HepG2 (cell line): ENCODE measurements at regions not wholly inside any gene's neighbourhood (a gene's known extent, or its start where the extent isn't known, plus 50 kb on each side); places are given as distances from the start of the nearest gene placed in this dataset.

Experiments used
- KDM5A ChIP-seq: fragments of 200-600 bp; sonication (generic); IDR thresholded peaks from 2 replicates; pipeline ENCODE4 v1.7.0; 2018; ENCODE audit warnings: antibody characterized with exemption, mild to moderate bottlenecking, low read length, borderline replicate concordance
- KLF12 ChIP-seq: sonication (generic); formaldehyde crosslinking; IDR thresholded peaks from 2 replicates; pipeline ENCODE4 v1.4.0; 2020; ENCODE audit warnings: missing genetic modification reagents, borderline replicate concordance
- MAZ ChIP-seq, 2 experiments: sonication (generic) in 1 of 2; formaldehyde crosslinking in 1 of 2; IDR thresholded peaks; 2 replicates each; pipeline versions ENCODE4 v1.5.0 to v1.6.1; 2012 to 2020; ENCODE audit warnings: low read depth in 2 of 2, mild to moderate bottlenecking in 2 of 2, borderline replicate concordance in 1 of 2, improper control_type of control experiment in 1 of 2, low read length in 1 of 2, missing genetic modification reagents in 1 of 2, moderate library complexity in 1 of 2
- TAF1 ChIP-seq: sonication (generic); formaldehyde crosslinking; IDR thresholded peaks from 2 replicates; pipeline ENCODE4 v1.4.0; 2020; ENCODE audit warnings: missing genetic modification reagents
- TEAD3 ChIP-seq: optimal IDR thresholded peaks from 2 replicates; pipeline ENCODE3; 2016; ENCODE audit warnings: borderline replicate concordance
- ZNF335 ChIP-seq: sonication (generic); formaldehyde crosslinking; IDR thresholded peaks from 2 replicates; pipeline ENCODE4 v1.4.0; 2020; ENCODE audit warnings: missing genetic modification reagents
- ZNF607 ChIP-seq: sonication (generic); formaldehyde crosslinking; IDR thresholded peaks from 2 replicates; pipeline ENCODE4 v1.5.1; 2020; ENCODE audit warnings: missing genetic modification reagents, mild to moderate bottlenecking, borderline replicate concordance
- ZNF660 ChIP-seq: sonication (generic); formaldehyde crosslinking; IDR thresholded peaks from 2 replicates; pipeline ENCODE4 v1.5.1; 2020; ENCODE audit warnings: mild to moderate bottlenecking, low read depth, missing genetic modification reagents, borderline replicate concordance
- ZNF792 ChIP-seq: IDR thresholded peaks from 2 replicates; pipeline ENCODE4 v1.6.1; 2016
- TF ChIP-seq, protein P1 (sequence below): sonication (generic); formaldehyde crosslinking; IDR thresholded peaks from 2 replicates; pipeline ENCODE4 v1.5.0; 2020; ENCODE audit warnings: missing genetic modification reagents, mild to moderate bottlenecking, borderline replicate concordance
- TF ChIP-seq, protein P2 (sequence below): IDR thresholded peaks from 2 replicates; pipeline ENCODE4 v1.6.1; 2016; ENCODE audit warnings: low read depth, missing genetic modification reagents, missing compliant biosample characterization
- TF ChIP-seq, protein P3 (sequence below): sonication (generic); formaldehyde crosslinking; IDR thresholded peaks from 2 replicates; pipeline ENCODE4 v1.4.0; 2020; ENCODE audit warnings: mild to moderate bottlenecking, missing genetic modification reagents
- TF ChIP-seq, protein P4 (sequence below): sonication (generic); formaldehyde crosslinking; IDR thresholded peaks from 2 replicates; pipeline ENCODE4 v1.5.0; 2020; ENCODE audit warnings: mild to moderate bottlenecking, missing genetic modification reagents
- TF ChIP-seq, protein P5 (sequence below): sonication (generic); formaldehyde crosslinking; IDR thresholded peaks from 2 replicates; pipeline ENCODE4 v1.9.0; 2021; ENCODE audit warnings: mild to moderate bottlenecking, missing genetic modification reagents

DNA sequence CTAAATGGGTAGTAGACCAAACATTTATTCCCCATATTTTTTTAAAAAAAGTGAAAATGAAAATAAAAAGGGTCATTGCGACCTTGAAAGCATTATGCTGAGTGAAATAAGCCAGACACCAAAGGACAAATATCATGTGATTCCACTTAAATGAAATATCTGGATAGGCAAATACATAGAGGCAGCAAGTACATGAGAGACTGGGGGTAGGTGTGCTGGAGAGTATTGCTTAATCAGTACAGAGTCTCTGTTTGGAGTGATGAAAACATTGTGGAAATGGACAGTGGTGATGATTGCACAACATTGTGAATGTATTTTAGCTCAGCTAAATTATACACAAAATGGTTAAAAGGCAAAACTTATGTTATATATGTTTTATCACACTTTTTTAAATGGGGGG lies 169.4 kb downstream of the AKR1D1 start (continued):
- TF ChIP-seq, protein P1, sequence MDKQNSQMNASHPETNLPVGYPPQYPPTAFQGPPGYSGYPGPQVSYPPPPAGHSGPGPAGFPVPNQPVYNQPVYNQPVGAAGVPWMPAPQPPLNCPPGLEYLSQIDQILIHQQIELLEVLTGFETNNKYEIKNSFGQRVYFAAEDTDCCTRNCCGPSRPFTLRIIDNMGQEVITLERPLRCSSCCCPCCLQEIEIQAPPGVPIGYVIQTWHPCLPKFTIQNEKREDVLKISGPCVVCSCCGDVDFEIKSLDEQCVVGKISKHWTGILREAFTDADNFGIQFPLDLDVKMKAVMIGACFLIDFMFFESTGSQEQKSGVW (CRISPR knock-in tag) = no peak
- TF ChIP-seq ZNF792 (CRISPR knock-in tag) (0 out of 2 replicates have a peak, but pooled peaks have one; percentile 51), KLF12 (CRISPR knock-in tag) (no peak; the same call in 1 of the 2 replicates), ZNF660 (CRISPR knock-in tag) (no peak), ZNF607 (CRISPR knock-in tag) (no peak), ZNF335 (CRISPR knock-in tag) (peak; percentile 83), KDM5A (no peak; the same call in 1 of the 2 replicates), TEAD3 (peak; percentile 66), MAZ (IDR thresholded peaks at IDR 0.05; ENCODE audit: borderline replicate concordance, low read depth, low read length) (no peak), MAZ (CRISPR knock-in tag; IDR thresholded peaks at IDR 0.05; ENCODE audit: low read depth) (no peak), TAF1 (CRISPR knock-in tag) (no peak)
- TF ChIP-seq, protein P2, sequence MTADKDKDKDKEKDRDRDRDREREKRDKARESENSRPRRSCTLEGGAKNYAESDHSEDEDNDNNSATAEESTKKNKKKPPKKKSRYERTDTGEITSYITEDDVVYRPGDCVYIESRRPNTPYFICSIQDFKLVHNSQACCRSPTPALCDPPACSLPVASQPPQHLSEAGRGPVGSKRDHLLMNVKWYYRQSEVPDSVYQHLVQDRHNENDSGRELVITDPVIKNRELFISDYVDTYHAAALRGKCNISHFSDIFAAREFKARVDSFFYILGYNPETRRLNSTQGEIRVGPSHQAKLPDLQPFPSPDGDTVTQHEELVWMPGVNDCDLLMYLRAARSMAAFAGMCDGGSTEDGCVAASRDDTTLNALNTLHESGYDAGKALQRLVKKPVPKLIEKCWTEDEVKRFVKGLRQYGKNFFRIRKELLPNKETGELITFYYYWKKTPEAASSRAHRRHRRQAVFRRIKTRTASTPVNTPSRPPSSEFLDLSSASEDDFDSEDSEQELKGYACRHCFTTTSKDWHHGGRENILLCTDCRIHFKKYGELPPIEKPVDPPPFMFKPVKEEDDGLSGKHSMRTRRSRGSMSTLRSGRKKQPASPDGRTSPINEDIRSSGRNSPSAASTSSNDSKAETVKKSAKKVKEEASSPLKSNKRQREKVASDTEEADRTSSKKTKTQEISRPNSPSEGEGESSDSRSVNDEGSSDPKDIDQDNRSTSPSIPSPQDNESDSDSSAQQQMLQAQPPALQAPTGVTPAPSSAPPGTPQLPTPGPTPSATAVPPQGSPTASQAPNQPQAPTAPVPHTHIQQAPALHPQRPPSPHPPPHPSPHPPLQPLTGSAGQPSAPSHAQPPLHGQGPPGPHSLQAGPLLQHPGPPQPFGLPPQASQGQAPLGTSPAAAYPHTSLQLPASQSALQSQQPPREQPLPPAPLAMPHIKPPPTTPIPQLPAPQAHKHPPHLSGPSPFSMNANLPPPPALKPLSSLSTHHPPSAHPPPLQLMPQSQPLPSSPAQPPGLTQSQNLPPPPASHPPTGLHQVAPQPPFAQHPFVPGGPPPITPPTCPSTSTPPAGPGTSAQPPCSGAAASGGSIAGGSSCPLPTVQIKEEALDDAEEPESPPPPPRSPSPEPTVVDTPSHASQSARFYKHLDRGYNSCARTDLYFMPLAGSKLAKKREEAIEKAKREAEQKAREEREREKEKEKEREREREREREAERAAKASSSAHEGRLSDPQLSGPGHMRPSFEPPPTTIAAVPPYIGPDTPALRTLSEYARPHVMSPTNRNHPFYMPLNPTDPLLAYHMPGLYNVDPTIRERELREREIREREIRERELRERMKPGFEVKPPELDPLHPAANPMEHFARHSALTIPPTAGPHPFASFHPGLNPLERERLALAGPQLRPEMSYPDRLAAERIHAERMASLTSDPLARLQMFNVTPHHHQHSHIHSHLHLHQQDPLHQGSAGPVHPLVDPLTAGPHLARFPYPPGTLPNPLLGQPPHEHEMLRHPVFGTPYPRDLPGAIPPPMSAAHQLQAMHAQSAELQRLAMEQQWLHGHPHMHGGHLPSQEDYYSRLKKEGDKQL = peak; percentile 85
- TF ChIP-seq, protein P3, sequence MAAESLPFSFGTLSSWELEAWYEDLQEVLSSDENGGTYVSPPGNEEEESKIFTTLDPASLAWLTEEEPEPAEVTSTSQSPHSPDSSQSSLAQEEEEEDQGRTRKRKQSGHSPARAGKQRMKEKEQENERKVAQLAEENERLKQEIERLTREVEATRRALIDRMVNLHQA (CRISPR knock-in tag) = peak; percentile 23; the same call in 1 of the 2 replicates
- TF ChIP-seq, protein P4, sequence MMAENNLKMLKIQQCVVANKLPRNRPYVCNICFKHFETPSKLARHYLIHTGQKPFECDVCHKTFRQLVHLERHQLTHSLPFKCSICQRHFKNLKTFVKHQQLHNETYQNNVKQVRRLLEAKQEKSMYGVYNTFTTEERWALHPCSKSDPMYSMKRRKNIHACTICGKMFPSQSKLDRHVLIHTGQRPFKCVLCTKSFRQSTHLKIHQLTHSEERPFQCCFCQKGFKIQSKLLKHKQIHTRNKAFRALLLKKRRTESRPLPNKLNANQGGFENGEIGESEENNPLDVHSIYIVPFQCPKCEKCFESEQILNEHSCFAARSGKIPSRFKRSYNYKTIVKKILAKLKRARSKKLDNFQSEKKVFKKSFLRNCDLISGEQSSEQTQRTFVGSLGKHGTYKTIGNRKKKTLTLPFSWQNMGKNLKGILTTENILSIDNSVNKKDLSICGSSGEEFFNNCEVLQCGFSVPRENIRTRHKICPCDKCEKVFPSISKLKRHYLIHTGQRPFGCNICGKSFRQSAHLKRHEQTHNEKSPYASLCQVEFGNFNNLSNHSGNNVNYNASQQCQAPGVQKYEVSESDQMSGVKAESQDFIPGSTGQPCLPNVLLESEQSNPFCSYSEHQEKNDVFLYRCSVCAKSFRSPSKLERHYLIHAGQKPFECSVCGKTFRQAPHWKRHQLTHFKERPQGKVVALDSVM = 0 out of 2 replicates have a peak, but pooled peaks have one; percentile 37
- TF ChIP-seq, protein P5, sequence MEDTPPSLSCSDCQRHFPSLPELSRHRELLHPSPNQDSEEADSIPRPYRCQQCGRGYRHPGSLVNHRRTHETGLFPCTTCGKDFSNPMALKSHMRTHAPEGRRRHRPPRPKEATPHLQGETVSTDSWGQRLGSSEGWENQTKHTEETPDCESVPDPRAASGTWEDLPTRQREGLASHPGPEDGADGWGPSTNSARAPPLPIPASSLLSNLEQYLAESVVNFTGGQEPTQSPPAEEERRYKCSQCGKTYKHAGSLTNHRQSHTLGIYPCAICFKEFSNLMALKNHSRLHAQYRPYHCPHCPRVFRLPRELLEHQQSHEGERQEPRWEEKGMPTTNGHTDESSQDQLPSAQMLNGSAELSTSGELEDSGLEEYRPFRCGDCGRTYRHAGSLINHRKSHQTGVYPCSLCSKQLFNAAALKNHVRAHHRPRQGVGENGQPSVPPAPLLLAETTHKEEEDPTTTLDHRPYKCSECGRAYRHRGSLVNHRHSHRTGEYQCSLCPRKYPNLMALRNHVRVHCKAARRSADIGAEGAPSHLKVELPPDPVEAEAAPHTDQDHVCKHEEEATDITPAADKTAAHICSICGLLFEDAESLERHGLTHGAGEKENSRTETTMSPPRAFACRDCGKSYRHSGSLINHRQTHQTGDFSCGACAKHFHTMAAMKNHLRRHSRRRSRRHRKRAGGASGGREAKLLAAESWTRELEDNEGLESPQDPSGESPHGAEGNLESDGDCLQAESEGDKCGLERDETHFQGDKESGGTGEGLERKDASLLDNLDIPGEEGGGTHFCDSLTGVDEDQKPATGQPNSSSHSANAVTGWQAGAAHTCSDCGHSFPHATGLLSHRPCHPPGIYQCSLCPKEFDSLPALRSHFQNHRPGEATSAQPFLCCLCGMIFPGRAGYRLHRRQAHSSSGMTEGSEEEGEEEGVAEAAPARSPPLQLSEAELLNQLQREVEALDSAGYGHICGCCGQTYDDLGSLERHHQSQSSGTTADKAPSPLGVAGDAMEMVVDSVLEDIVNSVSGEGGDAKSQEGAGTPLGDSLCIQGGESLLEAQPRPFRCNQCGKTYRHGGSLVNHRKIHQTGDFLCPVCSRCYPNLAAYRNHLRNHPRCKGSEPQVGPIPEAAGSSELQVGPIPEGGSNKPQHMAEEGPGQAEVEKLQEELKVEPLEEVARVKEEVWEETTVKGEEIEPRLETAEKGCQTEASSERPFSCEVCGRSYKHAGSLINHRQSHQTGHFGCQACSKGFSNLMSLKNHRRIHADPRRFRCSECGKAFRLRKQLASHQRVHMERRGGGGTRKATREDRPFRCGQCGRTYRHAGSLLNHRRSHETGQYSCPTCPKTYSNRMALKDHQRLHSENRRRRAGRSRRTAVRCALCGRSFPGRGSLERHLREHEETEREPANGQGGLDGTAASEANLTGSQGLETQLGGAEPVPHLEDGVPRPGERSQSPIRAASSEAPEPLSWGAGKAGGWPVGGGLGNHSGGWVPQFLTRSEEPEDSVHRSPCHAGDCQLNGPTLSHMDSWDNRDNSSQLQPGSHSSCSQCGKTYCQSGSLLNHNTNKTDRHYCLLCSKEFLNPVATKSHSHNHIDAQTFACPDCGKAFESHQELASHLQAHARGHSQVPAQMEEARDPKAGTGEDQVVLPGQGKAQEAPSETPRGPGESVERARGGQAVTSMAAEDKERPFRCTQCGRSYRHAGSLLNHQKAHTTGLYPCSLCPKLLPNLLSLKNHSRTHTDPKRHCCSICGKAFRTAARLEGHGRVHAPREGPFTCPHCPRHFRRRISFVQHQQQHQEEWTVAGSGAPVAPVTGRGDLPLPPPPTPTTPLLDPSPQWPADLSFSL (CRISPR knock-in tag) = 0 out of 2 replicates have a peak, but pooled peaks have one; percentile 67
